Keratinocyte (primary cell): ENCODE measurements at regions not wholly inside any gene's neighbourhood (a gene's known extent, or its start where the extent isn't known, plus 50 kb on each side); places are given as distances from the start of the nearest gene placed in this dataset.
"Not testable (repeated sequence)": the region's sequence is repeated elsewhere in the genome, so short reads cannot be mapped to it uniquely, and the experiment has no call there.

Experiments used
- DNase-seq: peaks from one replicate; pipeline ENCODE4 v3.0.0-alpha.2; 2011; ENCODE audit warnings: low read depth, missing footprints, low spot score
- FAIRE-seq: peaks from 2 replicates; lab custom pipeline; 2011; peaks lifted over from hg19 to GRCh38; lab: Jason Lieb, UNC
- H2AFZ ChIP-seq: 2 replicates; pipeline ENCODE4 v1.6.0; 2012; ENCODE audit warnings: low read length, control low read depth, inconsistent platforms; ENCODE audit not compliant: control insufficient read depth
- H3K27ac ChIP-seq: 2 replicates; pipeline ENCODE4 v1.5.1; 2011; ENCODE audit warnings: low read length; ENCODE audit not compliant: control insufficient read depth, insufficient read depth
- H3K27me3 ChIP-seq: 3 replicates; pipeline ENCODE4 v1.6.0; 2011; ENCODE audit warnings: low read length; ENCODE audit not compliant: control insufficient read depth, insufficient read depth; ENCODE audit errors: extremely low read depth
- H3K36me3 ChIP-seq, 2 experiments: 2 replicates in 1 of 2; 3 replicates in 1 of 2; pipeline ENCODE4 v1.5.1; 2011; ENCODE audit warnings: low read length in 2 of 2, mild to moderate bottlenecking in 1 of 2; ENCODE audit not compliant: control insufficient read depth in 2 of 2, insufficient read depth in 2 of 2; ENCODE audit errors: extremely low read depth in 1 of 2
- H3K4me1 ChIP-seq: 3 replicates; pipeline ENCODE4 v1.5.1; 2011; ENCODE audit warnings: low read length; ENCODE audit not compliant: control insufficient read depth, insufficient read depth; ENCODE audit errors: extremely low read depth
- H3K4me2 ChIP-seq: 3 replicates; pipeline ENCODE4 v1.6.0; 2011; ENCODE audit warnings: low read depth, low read length; ENCODE audit not compliant: control insufficient read depth, insufficient read depth; ENCODE audit errors: extremely low read depth
- H3K4me3 ChIP-seq, 3 experiments: fragments of 200-600 bp in 1 of 3; sonication (generic) in 1 of 3; 2 replicates in 2 of 3; 3 replicates in 1 of 3; pipeline ENCODE4 v1.5.1; 2011 to 2016; ENCODE audit warnings: low read length in 3 of 3, mild to moderate bottlenecking in 3 of 3, control low read depth in 2 of 3, inconsistent platforms in 1 of 3, low read depth in 1 of 3, mixed read lengths in 1 of 3, mixed run types in 1 of 3, moderate library complexity in 1 of 3; ENCODE audit not compliant: control insufficient read depth in 2 of 3, insufficient read depth in 2 of 3; ENCODE audit errors: extremely low read depth in 1 of 3
- H3K79me2 ChIP-seq: 2 replicates; pipeline ENCODE4 v1.6.0; 2012; ENCODE audit warnings: low read length; ENCODE audit not compliant: control insufficient read depth, insufficient read depth
- H3K9ac ChIP-seq: 3 replicates; pipeline ENCODE4 v1.6.0; 2011; ENCODE audit warnings: low read length; ENCODE audit not compliant: control insufficient read depth, insufficient read depth; ENCODE audit errors: extremely low read depth
- H3K9me1 ChIP-seq: 3 replicates; pipeline ENCODE4 v1.6.0; 2011; ENCODE audit warnings: low read length; ENCODE audit not compliant: control insufficient read depth, insufficient read depth; ENCODE audit errors: extremely low read depth
- H3K9me3 ChIP-seq: 2 replicates; pipeline ENCODE4 v1.5.1; 2012; ENCODE audit warnings: low read depth, low read length; ENCODE audit not compliant: control insufficient read depth
- H4K20me1 ChIP-seq: 3 replicates; pipeline ENCODE4 v1.6.0; 2011; ENCODE audit warnings: low read length; ENCODE audit not compliant: control insufficient read depth, insufficient read depth; ENCODE audit errors: extremely low read depth
- CTCF ChIP-seq, 3 experiments: IDR thresholded peaks in 1 of 3; conservative IDR thresholded peaks in 1 of 3; optimal IDR thresholded peaks in 1 of 3; 2 replicates in 2 of 3; 3 replicates in 1 of 3; pipeline versions ENCODE3 to v1.5.1; 2011; ENCODE audit warnings: low read length in 3 of 3, mild to moderate bottlenecking in 3 of 3, moderate library complexity in 2 of 3, control low read depth in 1 of 3, inconsistent platforms in 1 of 3; ENCODE audit not compliant: insufficient read depth in 2 of 3; ENCODE audit errors: extremely low read depth in 1 of 3
- EZH2 ChIP-seq: IDR thresholded peaks from one replicate; pipeline ENCODE4 v1.6.1; 2012; ENCODE audit warnings: inconsistent platforms, mild to moderate bottlenecking, low read length, moderate library complexity
- dilution Hi-C: fragments of 300-500 bp; cut with MboI; formaldehyde crosslinking; loops from one replicate; pipeline ENCODE4 v1.7.0; 2020; ENCODE audit warnings: low sequenced_read_pairs; ENCODE audit not compliant: extremely low pct_ligation_motif_present

GRCh38 chr4:72641611-72642010 lies 72.6 kb upstream of the ADAMTS3 start:
- Histone ChIP-seq H3K4me2 (no peak overlapping the region), H3K79me2 (no peaks in the 10 kb centered on the region), H2AFZ (no peak overlapping the region), H4K20me1 (no peaks in the 10 kb centered on the region), H3K9me3 (no peaks in the 10 kb centered on the region), H3K36me3 (no peaks in the 10 kb centered on the region), H3K9ac (no peak overlapping the region), H3K4me3 (no peak overlapping the region), H3K27ac (no peak overlapping the region), H3K4me1 (peaks cover 3% of the 10 kb centered on the region), H3K27me3 (no peaks in the 10 kb centered on the region), H3K9me1 (no peaks in the 10 kb centered on the region)
- DNase-seq (no peak), FAIRE-seq (no peak)
- no peak for TF ChIP-seq CTCF (optimal IDR thresholded peaks at IDR 0.05 in 1 of 3, IDR thresholded peaks at IDR 0.05 in 1 of 3, conservative IDR thresholded peaks at IDR 0.05 in 1 of 3; ENCODE audit: extremely low read depth in 1 of 3, insufficient read depth in 2 of 3, low read length in 3 of 3)
- no peak for TF ChIP-seq EZH2
- dilution Hi-C loops = no loop called here

GRCh38 chr4:72636866-72637265 lies 67.8 kb upstream of the ADAMTS3 start:
- DNase-seq, H3K9me3 ChIP-seq, H3K36me3 ChIP-seq, H3K27me3 ChIP-seq, dilution Hi-C loops, H4K20me1 ChIP-seq, H3K4me2 ChIP-seq, H3K79me2 ChIP-seq, H2AFZ ChIP-seq, H3K9me1 ChIP-seq, H3K4me1 ChIP-seq, H3K9ac ChIP-seq, FAIRE-seq, H3K27ac ChIP-seq, H3K4me3 ChIP-seq: not testable (repeated sequence)

- H3K9me3 ChIP-seq, H3K9ac ChIP-seq, H4K20me1 ChIP-seq, H2AFZ ChIP-seq, H3K9me1 ChIP-seq, FAIRE-seq, H3K36me3 ChIP-seq, H3K4me3 ChIP-seq, DNase-seq, H3K4me2 ChIP-seq, H3K79me2 ChIP-seq, H3K27me3 ChIP-seq, dilution Hi-C loops, H3K27ac ChIP-seq, H3K4me1 ChIP-seq: not testable (repeated sequence)
Observed at GRCh38 chr4:72635931-72636330, 66.9 kb upstream of the ADAMTS3 start.

GRCh38 chr4:72632253-72632652 lies 63.2 kb upstream of the ADAMTS3 start:
- H3K27me3 ChIP-seq, dilution Hi-C loops, H3K36me3 ChIP-seq, H3K4me3 ChIP-seq, H3K4me1 ChIP-seq, DNase-seq, H3K9me3 ChIP-seq, H3K9me1 ChIP-seq, H3K27ac ChIP-seq, H3K9ac ChIP-seq, H3K79me2 ChIP-seq, H3K4me2 ChIP-seq, H2AFZ ChIP-seq, H4K20me1 ChIP-seq, FAIRE-seq: not testable (repeated sequence)
